Transverse colon (tissue), 4 donors: ENCODE measurements at regions not wholly inside any gene's neighbourhood (a gene's known extent, or its start where the extent isn't known, plus 50 kb on each side); places are given as distances from the start of the nearest gene placed in this dataset.

Experiments
- POLR2A ChIP-seq: fragments of 450-650 bp; IDR thresholded peaks from one replicate; pipeline ENCODE4 v1.6.1; 2016; ENCODE audit warnings: antibody characterized with exemption, mild to moderate bottlenecking, moderate library complexity
- POLR2AphosphoS5 ChIP-seq, 3 donors: sonication (generic); formaldehyde crosslinking; IDR thresholded peaks; one replicate each; pipeline ENCODE4 v1.6.1; 2016; ENCODE audit warnings: antibody characterized with exemption in 3 of 3
- TF ChIP-seq, protein P1 (sequence below), 5 experiments: fragments of 200-600 bp in 3 of 5; fragments of 450-650 bp in 2 of 5; sonication (generic) in 3 of 5; IDR thresholded peaks; 1 replicate in 2 of 5; 2 replicates in 3 of 5; pipeline ENCODE4 v1.5.1; 2016 to 2017; ENCODE audit warnings: antibody characterized with exemption in 5 of 5, inconsistent platforms in 3 of 5, mild to moderate bottlenecking in 2 of 5, moderate library complexity in 1 of 5

DNA sequence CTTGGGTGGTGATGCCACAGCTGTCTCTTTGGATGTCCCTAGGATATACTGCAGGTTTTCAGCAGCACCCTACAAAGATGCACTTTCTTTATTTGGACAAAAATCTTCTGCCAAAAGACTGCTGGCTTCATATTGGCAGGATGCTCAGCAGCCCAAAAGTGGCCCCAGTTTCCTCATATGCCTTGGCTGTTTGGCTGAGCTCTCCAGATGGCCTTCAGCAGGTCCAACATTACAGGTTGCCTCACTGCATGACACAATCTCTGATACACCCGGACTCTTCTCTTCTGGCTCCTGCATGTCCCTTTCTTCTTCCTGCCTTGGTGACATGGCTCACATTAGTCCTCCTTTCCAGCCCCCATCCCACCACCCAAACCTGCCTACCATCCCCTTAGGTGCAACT is 323.7 kb upstream of the CDH4 start:
- TF ChIP-seq POLR2A (no peak), POLR2AphosphoS5 (IDR thresholded peaks at IDR 0.05) (no peak)
- TF ChIP-seq, protein P1, sequence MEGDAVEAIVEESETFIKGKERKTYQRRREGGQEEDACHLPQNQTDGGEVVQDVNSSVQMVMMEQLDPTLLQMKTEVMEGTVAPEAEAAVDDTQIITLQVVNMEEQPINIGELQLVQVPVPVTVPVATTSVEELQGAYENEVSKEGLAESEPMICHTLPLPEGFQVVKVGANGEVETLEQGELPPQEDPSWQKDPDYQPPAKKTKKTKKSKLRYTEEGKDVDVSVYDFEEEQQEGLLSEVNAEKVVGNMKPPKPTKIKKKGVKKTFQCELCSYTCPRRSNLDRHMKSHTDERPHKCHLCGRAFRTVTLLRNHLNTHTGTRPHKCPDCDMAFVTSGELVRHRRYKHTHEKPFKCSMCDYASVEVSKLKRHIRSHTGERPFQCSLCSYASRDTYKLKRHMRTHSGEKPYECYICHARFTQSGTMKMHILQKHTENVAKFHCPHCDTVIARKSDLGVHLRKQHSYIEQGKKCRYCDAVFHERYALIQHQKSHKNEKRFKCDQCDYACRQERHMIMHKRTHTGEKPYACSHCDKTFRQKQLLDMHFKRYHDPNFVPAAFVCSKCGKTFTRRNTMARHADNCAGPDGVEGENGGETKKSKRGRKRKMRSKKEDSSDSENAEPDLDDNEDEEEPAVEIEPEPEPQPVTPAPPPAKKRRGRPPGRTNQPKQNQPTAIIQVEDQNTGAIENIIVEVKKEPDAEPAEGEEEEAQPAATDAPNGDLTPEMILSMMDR (IDR thresholded peaks at IDR 0.05) = no peak
